Esophagus muscularis mucosa (tissue), 3 donors: ENCODE measurements at regions not wholly inside any gene's neighbourhood (a gene's known extent, or its start where the extent isn't known, plus 50 kb on each side); places are given as distances from the start of the nearest gene placed in this dataset.

ENCODE experiments used
- POLR2A ChIP-seq: fragments of 450-650 bp; IDR thresholded peaks from one replicate; pipeline ENCODE4 v1.6.1; 2017; ENCODE audit warnings: antibody characterized with exemption, moderate library complexity, mild to moderate bottlenecking, low read depth
- POLR2AphosphoS5 ChIP-seq, 2 donors: sonication (generic); formaldehyde crosslinking; IDR thresholded peaks; one replicate each; pipeline ENCODE4 v1.6.1; 2017; ENCODE audit warnings: antibody characterized with exemption in 2 of 2
- TF ChIP-seq, protein P1 (sequence below), 3 experiments: fragments of 200-600 bp in 2 of 3; fragments of 450-650 bp in 1 of 3; sonication (generic) in 2 of 3; IDR thresholded peaks; one replicate each; pipeline ENCODE4 v1.5.1; 2017 to 2019; ENCODE audit warnings: antibody characterized with exemption in 3 of 3, mild to moderate bottlenecking in 2 of 3, moderate library complexity in 1 of 3

- TF ChIP-seq POLR2A (no peak), POLR2AphosphoS5 (IDR thresholded peaks at IDR 0.05) (no peak)
- TF ChIP-seq, protein P1, sequence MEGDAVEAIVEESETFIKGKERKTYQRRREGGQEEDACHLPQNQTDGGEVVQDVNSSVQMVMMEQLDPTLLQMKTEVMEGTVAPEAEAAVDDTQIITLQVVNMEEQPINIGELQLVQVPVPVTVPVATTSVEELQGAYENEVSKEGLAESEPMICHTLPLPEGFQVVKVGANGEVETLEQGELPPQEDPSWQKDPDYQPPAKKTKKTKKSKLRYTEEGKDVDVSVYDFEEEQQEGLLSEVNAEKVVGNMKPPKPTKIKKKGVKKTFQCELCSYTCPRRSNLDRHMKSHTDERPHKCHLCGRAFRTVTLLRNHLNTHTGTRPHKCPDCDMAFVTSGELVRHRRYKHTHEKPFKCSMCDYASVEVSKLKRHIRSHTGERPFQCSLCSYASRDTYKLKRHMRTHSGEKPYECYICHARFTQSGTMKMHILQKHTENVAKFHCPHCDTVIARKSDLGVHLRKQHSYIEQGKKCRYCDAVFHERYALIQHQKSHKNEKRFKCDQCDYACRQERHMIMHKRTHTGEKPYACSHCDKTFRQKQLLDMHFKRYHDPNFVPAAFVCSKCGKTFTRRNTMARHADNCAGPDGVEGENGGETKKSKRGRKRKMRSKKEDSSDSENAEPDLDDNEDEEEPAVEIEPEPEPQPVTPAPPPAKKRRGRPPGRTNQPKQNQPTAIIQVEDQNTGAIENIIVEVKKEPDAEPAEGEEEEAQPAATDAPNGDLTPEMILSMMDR (IDR thresholded peaks at IDR 0.05): no peak
Observed at GRCh38 chr1:228992907-228993535, 257.7 kb downstream of the RHOU start.
